H9 (cell line): ENCODE measurements at regions not wholly inside any gene's neighbourhood (a gene's known extent, or its start where the extent isn't known, plus 50 kb on each side); places are given as distances from the start of the nearest gene placed in this dataset.

ENCODE experiments used
- DNase-seq: peaks from one replicate; pipeline ENCODE4 v3.0.0-alpha.2; 2017
- H2AFZ ChIP-seq: one replicate; pipeline ENCODE4 v1.6.1; 2013; ENCODE audit warnings: mild to moderate bottlenecking, low read length, control low read depth, moderate library complexity
- H2AK5ac ChIP-seq: 2 replicates; pipeline ENCODE4 v1.6.1; 2013; ENCODE audit warnings: low read length, control low read depth, mixed read lengths; ENCODE audit not compliant: insufficient read length
- H2BK120ac ChIP-seq: one replicate; pipeline ENCODE4 v1.6.1; 2013; ENCODE audit warnings: low read depth, mild to moderate bottlenecking, low read length, control low read depth, inconsistent platforms; ENCODE audit not compliant: poor library complexity, severe bottlenecking
- H2BK12ac ChIP-seq: 2 replicates; pipeline ENCODE4 v1.6.1; 2013; ENCODE audit warnings: low read length, control low read depth, mixed read lengths, low read depth; ENCODE audit not compliant: insufficient read length
- H2BK15ac ChIP-seq: 2 replicates; pipeline ENCODE4 v1.6.1; 2013; ENCODE audit warnings: low read depth, low read length, control low read depth
- H2BK20ac ChIP-seq: one replicate; pipeline ENCODE4 v1.6.1; 2013; ENCODE audit warnings: low read depth, mild to moderate bottlenecking, low read length, control low read depth, inconsistent platforms; ENCODE audit not compliant: poor library complexity, severe bottlenecking
- H2BK5ac ChIP-seq: 2 replicates; pipeline ENCODE4 v1.6.1; 2013; ENCODE audit warnings: low read length, control low read depth, mixed read lengths; ENCODE audit not compliant: insufficient read length
- H3K14ac ChIP-seq: 2 replicates; pipeline ENCODE4 v1.6.1; 2013; ENCODE audit warnings: low read length, control low read depth; ENCODE audit not compliant: insufficient read depth
- H3K18ac ChIP-seq: 2 replicates; pipeline ENCODE4 v1.6.1; 2013; ENCODE audit warnings: low read depth, mild to moderate bottlenecking, mixed read lengths, low read length, control low read depth; ENCODE audit not compliant: insufficient read length
- H3K23ac ChIP-seq: 2 replicates; pipeline ENCODE4 v1.6.1; 2013; ENCODE audit warnings: low read length, control low read depth, mixed read lengths, low read depth; ENCODE audit not compliant: insufficient read length
- H3K23me2 ChIP-seq: 2 replicates; pipeline ENCODE4 v1.6.1; 2013; ENCODE audit warnings: low read depth, mild to moderate bottlenecking, mixed read lengths, low read length, control low read depth; ENCODE audit not compliant: insufficient read length, poor library complexity, severe bottlenecking
- H3K27ac ChIP-seq: 2 replicates; pipeline ENCODE4 v1.5.1; 2013; ENCODE audit warnings: low read length, control low read depth, mixed read lengths, low read depth; ENCODE audit not compliant: insufficient read length
- H3K27me3 ChIP-seq: 2 replicates; pipeline ENCODE4 v1.6.1; 2013; ENCODE audit warnings: low read length, control low read depth, inconsistent platforms; ENCODE audit not compliant: insufficient read depth
- H3K4ac ChIP-seq: 2 replicates; pipeline ENCODE4 v1.6.1; 2013; ENCODE audit warnings: low read depth, mild to moderate bottlenecking, control low read depth, inconsistent platforms, low read length, moderate library complexity
- H3K4me1 ChIP-seq: 2 replicates; pipeline ENCODE4 v1.6.1; 2013; ENCODE audit warnings: low read length, control low read depth, inconsistent platforms; ENCODE audit not compliant: insufficient read depth
- H3K4me2 ChIP-seq: 2 replicates; pipeline ENCODE4 v1.6.1; 2013; ENCODE audit warnings: low read length, control low read depth, mixed read lengths; ENCODE audit not compliant: insufficient read length, insufficient read depth
- H3K56ac ChIP-seq: 2 replicates; pipeline ENCODE4 v1.6.1; 2013; ENCODE audit warnings: low read depth, mild to moderate bottlenecking, mixed read lengths, low read length, control low read depth; ENCODE audit not compliant: insufficient read length
- H3K79me1 ChIP-seq: 2 replicates; pipeline ENCODE4 v1.6.1; 2013; ENCODE audit warnings: low read depth, mild to moderate bottlenecking, moderate library complexity, low read length, control low read depth, inconsistent platforms; ENCODE audit not compliant: insufficient read depth, poor library complexity, severe bottlenecking
- H3K79me2 ChIP-seq: 2 replicates; pipeline ENCODE4 v1.6.1; 2013; ENCODE audit warnings: low read length, control low read depth, inconsistent platforms; ENCODE audit not compliant: insufficient read depth
- H3K9ac ChIP-seq: 2 replicates; pipeline ENCODE4 v1.6.1; 2013; ENCODE audit warnings: low read length, control low read depth, mixed read lengths; ENCODE audit not compliant: insufficient read length; ENCODE audit errors: extremely low read depth
- H3K9me3 ChIP-seq: one replicate; pipeline ENCODE4 v1.6.1; 2013; ENCODE audit warnings: low read depth, low read length, inconsistent platforms; ENCODE audit not compliant: control insufficient read depth
- H3T11ph ChIP-seq: one replicate; pipeline ENCODE4 v1.6.1; 2013; ENCODE audit warnings: mild to moderate bottlenecking, low read length, control low read depth, inconsistent platforms
- H4K20me1 ChIP-seq: one replicate; pipeline ENCODE4 v1.6.1; 2013; ENCODE audit not compliant: control insufficient read depth, insufficient read length, insufficient read depth
- H4K5ac ChIP-seq: 2 replicates; pipeline ENCODE4 v1.6.1; 2013; ENCODE audit warnings: low read depth, mild to moderate bottlenecking, mixed read lengths, low read length, control low read depth; ENCODE audit not compliant: insufficient read length
- H4K8ac ChIP-seq: replicated peaks from 2 replicates; pipeline ENCODE4 v1.6.1; 2013; ENCODE audit warnings: low read length, control low read depth, mixed read lengths, low read depth; ENCODE audit not compliant: insufficient read length
- H4K91ac ChIP-seq: 2 replicates; pipeline ENCODE4 v1.6.1; 2013; ENCODE audit warnings: low read depth, mild to moderate bottlenecking, moderate library complexity, mixed read lengths, low read length, control low read depth; ENCODE audit not compliant: insufficient read length
- H3K27ac Mint-ChIP-seq, 3 experiments: 2 replicates in 2 of 3; 3 replicates in 1 of 3; pipeline ENCODE4 v1.8.0; 2020 to 2021; ENCODE audit warnings: mixed read lengths in 3 of 3, mild to moderate bottlenecking in 1 of 3, moderate library complexity in 1 of 3
- H3K27me3 Mint-ChIP-seq: 2 replicates; pipeline ENCODE4 v1.8.0; 2021; ENCODE audit warnings: low read depth, mild to moderate bottlenecking, moderate library complexity, mixed read lengths
- H3K36me3 Mint-ChIP-seq, 3 experiments: 2 replicates in 2 of 3; 3 replicates in 1 of 3; pipeline ENCODE4 v1.8.0; 2020 to 2021; ENCODE audit warnings: low read depth in 3 of 3, mixed read lengths in 3 of 3; ENCODE audit not compliant: insufficient read depth in 1 of 3
- H3K4me1 Mint-ChIP-seq, 2 experiments: 2 replicates each; pipeline ENCODE4 v1.8.0; 2020; ENCODE audit warnings: mixed read lengths in 2 of 2
- H3K4me3 Mint-ChIP-seq, 2 experiments: 2 replicates in 1 of 2; 3 replicates in 1 of 2; pipeline ENCODE4 v1.8.0; 2020 to 2021; ENCODE audit warnings: mild to moderate bottlenecking in 2 of 2, mixed read lengths in 2 of 2, moderate library complexity in 1 of 2
- H3K9me3 Mint-ChIP-seq, 2 experiments: 2 replicates in 1 of 2; 3 replicates in 1 of 2; pipeline ENCODE4 v1.8.0; 2020; ENCODE audit warnings: mild to moderate bottlenecking in 2 of 2, mixed read lengths in 2 of 2, moderate library complexity in 1 of 2
- WGBS: extraction: QIAGEN DNeasy Blood & Tissue Kit; methylation state at CpG from one replicate; pipeline ENCODE4 v1.1.7; 2013; ENCODE audit warnings: missing lambda C conversion rate, low lambda C conversion rate, mixed read lengths; ENCODE audit not compliant: insufficient read length; ENCODE audit errors: extremely low coverage; 5-methylcytosine and 5-hydroxymethylcytosine counted together
- TF ChIP-seq, protein P1 (sequence below): fragments of 200-600 bp; sonication (generic); conservative IDR thresholded peaks from 3 replicates; pipeline ENCODE4 v1.8.0; 2021; ENCODE audit warnings: antibody characterized with exemption, mild to moderate bottlenecking

DNA sequence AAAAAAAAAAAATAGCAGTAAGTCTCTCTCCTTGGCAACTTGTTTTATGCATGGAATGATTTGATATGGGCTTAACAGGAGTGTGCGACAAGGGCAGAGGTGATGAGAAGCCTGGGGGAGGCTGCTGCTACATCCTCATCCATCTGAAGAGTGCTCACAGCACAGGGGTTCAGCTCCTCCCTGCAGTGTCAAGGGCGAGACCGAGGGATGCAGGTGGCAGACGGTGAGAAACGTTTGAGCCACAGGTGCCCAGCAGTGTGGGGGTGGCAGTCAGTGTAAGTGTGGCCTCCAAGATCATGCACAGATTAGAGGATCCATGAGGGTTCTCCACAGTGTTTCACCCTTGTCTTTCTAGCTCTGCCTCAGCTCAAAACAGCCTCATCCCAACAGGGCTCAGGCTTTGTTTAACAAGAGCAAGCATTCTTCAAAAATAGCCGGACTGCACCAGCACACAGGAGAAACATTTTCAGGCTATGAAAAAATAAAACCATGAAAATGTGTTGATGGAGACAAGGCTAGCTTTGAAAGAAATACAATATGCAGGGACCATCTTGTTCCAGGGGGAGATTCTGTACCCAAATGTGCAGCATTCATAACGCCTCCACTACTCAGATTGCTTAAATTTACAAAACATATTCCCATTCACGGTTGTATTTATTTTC lies 324.5 kb upstream of the MYT1L start:
- no peak overlapping the region for H2BK20ac ChIP-seq
- H4K5ac ChIP-seq = no peak overlapping the region
- no peak overlapping the region for H3K9ac ChIP-seq
- no peak overlapping the region for H3K4me3 Mint-ChIP-seq
- no peak overlapping the region for H2AK5ac ChIP-seq
- no peak overlapping the region for H3K56ac ChIP-seq
- no peak overlapping the region for H3K4me2 ChIP-seq
- TF ChIP-seq, protein P1, sequence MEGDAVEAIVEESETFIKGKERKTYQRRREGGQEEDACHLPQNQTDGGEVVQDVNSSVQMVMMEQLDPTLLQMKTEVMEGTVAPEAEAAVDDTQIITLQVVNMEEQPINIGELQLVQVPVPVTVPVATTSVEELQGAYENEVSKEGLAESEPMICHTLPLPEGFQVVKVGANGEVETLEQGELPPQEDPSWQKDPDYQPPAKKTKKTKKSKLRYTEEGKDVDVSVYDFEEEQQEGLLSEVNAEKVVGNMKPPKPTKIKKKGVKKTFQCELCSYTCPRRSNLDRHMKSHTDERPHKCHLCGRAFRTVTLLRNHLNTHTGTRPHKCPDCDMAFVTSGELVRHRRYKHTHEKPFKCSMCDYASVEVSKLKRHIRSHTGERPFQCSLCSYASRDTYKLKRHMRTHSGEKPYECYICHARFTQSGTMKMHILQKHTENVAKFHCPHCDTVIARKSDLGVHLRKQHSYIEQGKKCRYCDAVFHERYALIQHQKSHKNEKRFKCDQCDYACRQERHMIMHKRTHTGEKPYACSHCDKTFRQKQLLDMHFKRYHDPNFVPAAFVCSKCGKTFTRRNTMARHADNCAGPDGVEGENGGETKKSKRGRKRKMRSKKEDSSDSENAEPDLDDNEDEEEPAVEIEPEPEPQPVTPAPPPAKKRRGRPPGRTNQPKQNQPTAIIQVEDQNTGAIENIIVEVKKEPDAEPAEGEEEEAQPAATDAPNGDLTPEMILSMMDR = no peak
- DNase-seq = no peak
- H3K27ac ChIP-seq = no peak overlapping the region
- H4K20me1 ChIP-seq = no peaks in the 10 kb centered on the region
- H3K4me1 Mint-ChIP-seq = peaks cover 2 to 16% of the 10 kb centered on the region in 2 experiments; a peak in 3 of 4 replicates
- no peak overlapping the region for H2BK5ac ChIP-seq
- H3K4ac ChIP-seq = no peak overlapping the region
- H4K8ac ChIP-seq = no peak overlapping the region
- no CpG with 5 or more reads among the region's 8 CpGs for WGBS
- no peak overlapping the region for H2BK15ac ChIP-seq
- no peak overlapping the region for H2BK120ac ChIP-seq
- no peak overlapping the region for H3T11ph ChIP-seq
- peaks cover 21 to 23% of the 10 kb centered on the region in 2 experiments for H3K9me3 Mint-ChIP-seq
- no peaks in the 10 kb centered on the region for H3K79me2 ChIP-seq
- H3K23ac ChIP-seq = no peak overlapping the region
- H3K27ac Mint-ChIP-seq = no peak overlapping the region
- no peak overlapping the region for H3K18ac ChIP-seq
- no peak overlapping the region for H2AFZ ChIP-seq
- H3K9me3 ChIP-seq = no peaks in the 10 kb centered on the region
- H2BK12ac ChIP-seq = no peak overlapping the region
- H3K79me1 ChIP-seq = no peaks in the 10 kb centered on the region
- H3K4me1 ChIP-seq = no peaks in the 10 kb centered on the region
- H3K14ac ChIP-seq = no peak overlapping the region
- H3K27me3 ChIP-seq = no peaks in the 10 kb centered on the region
- H3K23me2 ChIP-seq = no peaks in the 10 kb centered on the region
- peaks cover 9% of the 10 kb centered on the region; the same call in 1 of the 2 replicates for H3K27me3 Mint-ChIP-seq
- no peak overlapping the region for H4K91ac ChIP-seq
- H3K36me3 Mint-ChIP-seq = peaks cover 0 to 12% (median 11%) of the 10 kb centered on the region in 3 experiments; a peak in 3 of 7 replicates
